ENCODE measurements at regions not wholly inside any gene's neighbourhood (a gene's known extent, or its start where the extent isn't known, plus 50 kb on each side); places are given as distances from the start of the nearest gene placed in this dataset.

- no peak for DNase-seq
- TF ChIP-seq CTCF (IDR thresholded peaks at IDR 0.05; ENCODE audit: partially characterized antibody, unreplicated experiment), result no peak
- Mint-ChIP-seq H3K27ac (ENCODE audit: unreplicated experiment) (no peak overlapping the region), H3K9me3 (ENCODE audit: unreplicated experiment) (peaks cover 2% of the 10 kb centered on the region), H3K36me3 (ENCODE audit: unreplicated experiment) (no peaks in the 10 kb centered on the region), H3K27me3 (ENCODE audit: unreplicated experiment) (no peaks in the 10 kb centered on the region), H3K4me1 (ENCODE audit: low read depth, unreplicated experiment) (no peaks in the 10 kb centered on the region), H3K4me3 (ENCODE audit: unreplicated experiment) (no peak overlapping the region)
These were observed 159.0 kb upstream of the IRS2 start for GRCh38 chr13:109945206-109945960.

- no peaks in the 10 kb centered on the region for H3K27me3 Mint-ChIP-seq (ENCODE audit: unreplicated experiment)
- no peaks in the 10 kb centered on the region for H3K36me3 Mint-ChIP-seq (ENCODE audit: unreplicated experiment)
- no peaks in the 10 kb centered on the region for H3K4me1 Mint-ChIP-seq (ENCODE audit: low read depth, unreplicated experiment)
- no peak overlapping the region for H3K27ac Mint-ChIP-seq (ENCODE audit: unreplicated experiment)
- no peak for DNase-seq
- peaks cover 2% of the 10 kb centered on the region for H3K9me3 Mint-ChIP-seq (ENCODE audit: unreplicated experiment)
- H3K4me3 Mint-ChIP-seq (ENCODE audit: unreplicated experiment), result no peak overlapping the region
- no peak for TF ChIP-seq CTCF (IDR thresholded peaks at IDR 0.05; ENCODE audit: partially characterized antibody, unreplicated experiment)
These were observed 155.6 kb upstream of the IRS2 start for GRCh38 chr13:109941951-109942350.

DNA sequence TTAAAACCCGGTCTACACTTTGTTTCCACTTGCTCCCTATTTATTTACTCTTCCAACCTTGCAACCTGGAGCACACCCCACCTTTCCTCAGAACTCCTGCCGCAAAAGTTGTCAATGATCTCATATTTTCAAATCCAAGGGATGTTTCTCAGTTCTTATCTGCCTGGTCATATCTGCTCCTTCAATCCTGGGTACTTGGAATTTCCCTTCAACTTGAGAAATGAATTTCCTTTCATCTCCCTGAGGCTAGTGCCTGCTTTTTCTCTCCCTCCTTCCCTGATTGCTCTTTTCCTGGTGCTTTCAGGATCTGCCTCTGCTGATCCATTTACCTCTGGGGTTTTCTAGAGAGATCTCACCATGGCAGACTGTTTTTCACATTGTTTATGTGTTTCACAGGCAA is 154.8 kb upstream of the IRS2 start:
- H3K9me3 Mint-ChIP-seq (ENCODE audit: unreplicated experiment), result peaks cover 2% of the 10 kb centered on the region
- H3K36me3 Mint-ChIP-seq (ENCODE audit: unreplicated experiment), result no peaks in the 10 kb centered on the region
- TF ChIP-seq CTCF (IDR thresholded peaks at IDR 0.05; ENCODE audit: partially characterized antibody, unreplicated experiment), result no peak
- no peak overlapping the region for H3K4me3 Mint-ChIP-seq (ENCODE audit: unreplicated experiment)
- H3K27ac Mint-ChIP-seq (ENCODE audit: unreplicated experiment), result no peak overlapping the region
- no peaks in the 10 kb centered on the region for H3K27me3 Mint-ChIP-seq (ENCODE audit: unreplicated experiment)
- no peaks in the 10 kb centered on the region for H3K4me1 Mint-ChIP-seq (ENCODE audit: low read depth, unreplicated experiment)
- DNase-seq, result no peak

- no peak overlapping the region for H3K4me3 Mint-ChIP-seq (ENCODE audit: unreplicated experiment)
- no peak overlapping the region for H3K27ac Mint-ChIP-seq (ENCODE audit: unreplicated experiment)
- no peaks in the 10 kb centered on the region for H3K36me3 Mint-ChIP-seq (ENCODE audit: unreplicated experiment)
- H3K4me1 Mint-ChIP-seq (ENCODE audit: low read depth, unreplicated experiment), result no peaks in the 10 kb centered on the region
- H3K9me3 Mint-ChIP-seq (ENCODE audit: unreplicated experiment), result peaks cover 2% of the 10 kb centered on the region
- H3K27me3 Mint-ChIP-seq (ENCODE audit: unreplicated experiment), result no peaks in the 10 kb centered on the region
- TF ChIP-seq CTCF (IDR thresholded peaks at IDR 0.05; ENCODE audit: partially characterized antibody, unreplicated experiment), result no peak
- DNase-seq, result no peak
These were observed 154.3 kb upstream of the IRS2 start for GRCh38 chr13:109940637-109941036.

GRCh38 chr13:109939838-109940237 is 153.5 kb upstream of the IRS2 start:
- Mint-ChIP-seq H3K36me3 (ENCODE audit: unreplicated experiment) (no peaks in the 10 kb centered on the region), H3K4me3 (ENCODE audit: unreplicated experiment) (no peak overlapping the region), H3K4me1 (ENCODE audit: low read depth, unreplicated experiment) (no peaks in the 10 kb centered on the region), H3K27ac (ENCODE audit: unreplicated experiment) (no peak overlapping the region), H3K9me3 (ENCODE audit: unreplicated experiment) (no peaks in the 10 kb centered on the region), H3K27me3 (ENCODE audit: unreplicated experiment) (no peaks in the 10 kb centered on the region)
- DNase-seq, result no peak
- TF ChIP-seq CTCF (IDR thresholded peaks at IDR 0.05; ENCODE audit: partially characterized antibody, unreplicated experiment), result no peak

Data from glutamatergic neuron (in vitro differentiated cells).